ENCODE measurements at regions not wholly inside any gene's neighbourhood (a gene's known extent, or its start where the extent isn't known, plus 50 kb on each side); places are given as distances from the start of the nearest gene placed in this dataset.

- H4K20me1 ChIP-seq (ENCODE audit: insufficient read depth, low read length): no peaks in the 10 kb centered on the region
- H3K36me3 ChIP-seq (ENCODE audit: insufficient read depth, low read length): no peaks in the 10 kb centered on the region
- no peak overlapping the region for H3K27ac ChIP-seq (ENCODE audit: low read depth, low read length)
- H3K4me2 ChIP-seq (ENCODE audit: insufficient read depth, low read length): no peak overlapping the region
- H2AFZ ChIP-seq (ENCODE audit: low read length): no peak overlapping the region
- no peaks in the 10 kb centered on the region for H3K79me2 ChIP-seq (ENCODE audit: insufficient read depth, low read length)
- no peak overlapping the region for H3K4me3 ChIP-seq (ENCODE audit: insufficient read depth, low read length)
- H3K9me3 ChIP-seq (ENCODE audit: low read depth, low read length): no peaks in the 10 kb centered on the region
- H3K27me3 ChIP-seq (ENCODE audit: insufficient read depth, low read length): no peaks in the 10 kb centered on the region
- H3K4me1 ChIP-seq (ENCODE audit: insufficient read depth, low read length): peaks cover 5% of the 10 kb centered on the region
- no peak for DNase-seq (ENCODE audit: insufficient read length, low spot score, missing footprints)
- TF ChIP-seq CTCF (IDR thresholded peaks at IDR 0.05; ENCODE audit: extremely low read depth, low read depth, low read length): no peak
These were observed 58.6 kb upstream of the FAT1 start for GRCh38 chr4:186782302-186782701.

GRCh38 chr4:186787536-186787935, 63.9 kb upstream of the FAT1 start:
- H3K9me3 ChIP-seq (ENCODE audit: low read depth, low read length): no peaks in the 10 kb centered on the region
- H3K4me1 ChIP-seq (ENCODE audit: insufficient read depth, low read length): peaks cover 14% of the 10 kb centered on the region
- no peak for TF ChIP-seq CTCF (IDR thresholded peaks at IDR 0.05; ENCODE audit: extremely low read depth, low read depth, low read length)
- no peak overlapping the region for H3K27ac ChIP-seq (ENCODE audit: low read depth, low read length)
- H2AFZ ChIP-seq (ENCODE audit: low read length): no peak overlapping the region
- no peak overlapping the region for H3K4me2 ChIP-seq (ENCODE audit: insufficient read depth, low read length)
- H4K20me1 ChIP-seq (ENCODE audit: insufficient read depth, low read length): no peaks in the 10 kb centered on the region
- no peak for DNase-seq (ENCODE audit: insufficient read length, low spot score, missing footprints)
- no peaks in the 10 kb centered on the region for H3K36me3 ChIP-seq (ENCODE audit: insufficient read depth, low read length)
- H3K4me3 ChIP-seq (ENCODE audit: insufficient read depth, low read length): no peak overlapping the region
- no peaks in the 10 kb centered on the region for H3K27me3 ChIP-seq (ENCODE audit: insufficient read depth, low read length)
- H3K79me2 ChIP-seq (ENCODE audit: insufficient read depth, low read length): no peaks in the 10 kb centered on the region

GRCh38 chr4:186789651-186790050, 66.0 kb upstream of the FAT1 start:
- H3K9me3 ChIP-seq (ENCODE audit: low read depth, low read length): no peaks in the 10 kb centered on the region
- H4K20me1 ChIP-seq (ENCODE audit: insufficient read depth, low read length): no peaks in the 10 kb centered on the region
- H3K27me3 ChIP-seq (ENCODE audit: insufficient read depth, low read length): no peaks in the 10 kb centered on the region
- no peak overlapping the region for H3K27ac ChIP-seq (ENCODE audit: low read depth, low read length)
- no peak for TF ChIP-seq CTCF (IDR thresholded peaks at IDR 0.05; ENCODE audit: extremely low read depth, low read depth, low read length)
- DNase-seq (ENCODE audit: insufficient read length, low spot score, missing footprints): no peak
- H3K79me2 ChIP-seq (ENCODE audit: insufficient read depth, low read length): no peaks in the 10 kb centered on the region
- no peak overlapping the region for H2AFZ ChIP-seq (ENCODE audit: low read length)
- peaks cover 24% of the 10 kb centered on the region for H3K4me1 ChIP-seq (ENCODE audit: insufficient read depth, low read length)
- H3K36me3 ChIP-seq (ENCODE audit: insufficient read depth, low read length): no peaks in the 10 kb centered on the region
- H3K4me2 ChIP-seq (ENCODE audit: insufficient read depth, low read length): no peak overlapping the region
- H3K4me3 ChIP-seq (ENCODE audit: insufficient read depth, low read length): no peak overlapping the region

- H3K27me3 ChIP-seq (ENCODE audit: insufficient read depth, low read length): no peaks in the 10 kb centered on the region
- TF ChIP-seq CTCF (IDR thresholded peaks at IDR 0.05; ENCODE audit: extremely low read depth, low read depth, low read length): no peak
- H3K4me1 ChIP-seq (ENCODE audit: insufficient read depth, low read length): peaks cover 24% of the 10 kb centered on the region
- H3K36me3 ChIP-seq (ENCODE audit: insufficient read depth, low read length): no peaks in the 10 kb centered on the region
- no peaks in the 10 kb centered on the region for H4K20me1 ChIP-seq (ENCODE audit: insufficient read depth, low read length)
- no peaks in the 10 kb centered on the region for H3K9me3 ChIP-seq (ENCODE audit: low read depth, low read length)
- no peak overlapping the region for H2AFZ ChIP-seq (ENCODE audit: low read length)
- H3K4me3 ChIP-seq (ENCODE audit: insufficient read depth, low read length): no peak overlapping the region
- H3K4me2 ChIP-seq (ENCODE audit: insufficient read depth, low read length): no peak overlapping the region
- H3K27ac ChIP-seq (ENCODE audit: low read depth, low read length): no peak overlapping the region
- DNase-seq (ENCODE audit: insufficient read length, low spot score, missing footprints): peak; percentile 53
- H3K79me2 ChIP-seq (ENCODE audit: insufficient read depth, low read length): no peaks in the 10 kb centered on the region
These were observed 67.0 kb upstream of the FAT1 start for GRCh38 chr4:186790630-186791029.
